H1 (cell line): ENCODE measurements at regions not wholly inside any gene's neighbourhood (a gene's known extent, or its start where the extent isn't known, plus 50 kb on each side); places are given as distances from the start of the nearest gene placed in this dataset.

Source experiments
- CTCF ChIA-PET: fragments of 300-600 bp; sonication (Branson Sonifier 250); formaldehyde crosslinking; loops from one replicate; lab custom pipeline; 2021; ENCODE audit not compliant: partially characterized antibody; lab: Charles Lee
- POLR2A ChIA-PET: fragments of 300-600 bp; sonication (Branson Sonifier 250); formaldehyde crosslinking; loops from one replicate; lab custom pipeline; 2021; ENCODE audit warnings: inconsistent platforms; ENCODE audit not compliant: partially characterized antibody; lab: Charles Lee
- DNase-seq, 2 experiments: peaks; one replicate each; pipeline versions ENCODE4 v3.0.0 to v3.0.0-alpha.2; 2010 to 2022; ENCODE audit warnings: low spot score in 2 of 2, low read depth in 1 of 2, mixed read lengths in 1 of 2
- FAIRE-seq: peaks from 2 replicates; lab custom pipeline; 2011; peaks lifted over from hg19 to GRCh38; lab: Jason Lieb, UNC
- H2AFZ ChIP-seq: 2 replicates; pipeline ENCODE4 v1.8.1; 2012; ENCODE audit warnings: low read length, inconsistent platforms
- H2AK5ac ChIP-seq: 2 replicates; pipeline ENCODE4 v1.6.1; 2013; ENCODE audit warnings: low read depth, low read length
- H2BK120ac ChIP-seq: replicated peaks from 2 replicates; pipeline ENCODE3; 2013; ENCODE audit warnings: low read depth, low read length, inconsistent platforms
- H2BK12ac ChIP-seq: 2 replicates; pipeline ENCODE4 v1.6.1; 2013; ENCODE audit warnings: low read depth, low read length
- H2BK15ac ChIP-seq: 2 replicates; pipeline ENCODE4 v1.6.1; 2013; ENCODE audit warnings: low read length
- H2BK20ac ChIP-seq: 2 replicates; pipeline ENCODE4 v1.6.1; 2013; ENCODE audit warnings: low read length
- H2BK5ac ChIP-seq: 2 replicates; pipeline ENCODE4 v1.6.1; 2013; ENCODE audit warnings: low read depth, low read length
- H3K14ac ChIP-seq: 2 replicates; pipeline ENCODE4 v1.6.1; 2013; ENCODE audit warnings: inconsistent platforms; ENCODE audit not compliant: insufficient read length
- H3K18ac ChIP-seq: 2 replicates; pipeline ENCODE4 v1.6.1; 2013; ENCODE audit warnings: low read length; ENCODE audit errors: extremely low read depth
- H3K23ac ChIP-seq: 2 replicates; pipeline ENCODE4 v1.6.1; 2013; ENCODE audit warnings: inconsistent platforms; ENCODE audit not compliant: insufficient read length
- H3K23me2 ChIP-seq: 2 replicates; pipeline ENCODE4 v1.6.1; 2013; ENCODE audit warnings: low read depth, low read length
- H3K27ac ChIP-seq: 2 replicates; pipeline ENCODE4 v1.6.1; 2011; ENCODE audit warnings: low read depth, low read length, inconsistent platforms
- H3K27me3 ChIP-seq, 4 experiments: replicated peaks in 1 of 4; 1 replicate in 1 of 4; 2 replicates in 3 of 4; pipeline versions ENCODE4 v1.6.1 to v1.8.1; 2011 to 2013; ENCODE audit warnings: low read length in 3 of 4, mild to moderate bottlenecking in 3 of 4, inconsistent platforms in 2 of 4, mixed read lengths in 2 of 4, moderate library complexity in 1 of 4; ENCODE audit not compliant: control insufficient read depth in 3 of 4, insufficient read depth in 3 of 4; ENCODE audit errors: extremely low read depth in 1 of 4
- H3K36me3 ChIP-seq, 4 experiments: 2 replicates each; pipeline versions ENCODE4 v1.6.1 to v1.8.1; 2011 to 2013; ENCODE audit warnings: mild to moderate bottlenecking in 4 of 4, low read length in 3 of 4, moderate library complexity in 2 of 4, control low read depth in 1 of 4, inconsistent platforms in 1 of 4; ENCODE audit not compliant: insufficient read depth in 4 of 4, control insufficient read depth in 2 of 4
- H3K4ac ChIP-seq: replicated peaks from 2 replicates; pipeline ENCODE3; 2013; ENCODE audit warnings: low read length, low read depth, mixed read lengths, inconsistent platforms; ENCODE audit not compliant: insufficient read length
- H3K4me1 ChIP-seq, 4 experiments: replicated peaks in 1 of 4; 1 replicate in 1 of 4; 2 replicates in 3 of 4; pipeline versions ENCODE4 v1.6.1 to v1.8.1; 2011 to 2013; ENCODE audit warnings: low read length in 3 of 4, inconsistent platforms in 2 of 4, mixed read lengths in 1 of 4; ENCODE audit not compliant: insufficient read depth in 4 of 4, control insufficient read depth in 3 of 4
- H3K4me2 ChIP-seq, 2 experiments: 2 replicates each; pipeline versions ENCODE4 v1.6.1 to v1.8.1; 2011 to 2013; ENCODE audit warnings: low read depth in 2 of 2, low read length in 2 of 2, control low read depth in 1 of 2, inconsistent platforms in 1 of 2, mild to moderate bottlenecking in 1 of 2; ENCODE audit not compliant: insufficient read depth in 1 of 2
- H3K4me3 ChIP-seq, 4 experiments: fragments of 200-600, 300-600 bp in 1 of 4; sonication (generic), shearing (Covaris generic), sonication (Bioruptor Twin) in 1 of 4; 2 replicates each; pipeline versions ENCODE4 v1.5.1 to v1.8.1; 2011 to 2016; ENCODE audit warnings: low read length in 4 of 4, low read depth in 3 of 4, control low read depth in 2 of 4, inconsistent platforms in 2 of 4, mild to moderate bottlenecking in 2 of 4, mixed read lengths in 1 of 4, moderate library complexity in 1 of 4; ENCODE audit not compliant: insufficient read depth in 2 of 4; ENCODE audit errors: extremely low read depth in 1 of 4
- H3K56ac ChIP-seq: replicated peaks from 2 replicates; pipeline ENCODE3; 2013; ENCODE audit warnings: low read depth, mild to moderate bottlenecking, mixed read lengths, low read length, inconsistent platforms; ENCODE audit not compliant: insufficient read length
- H3K79me1 ChIP-seq: 2 replicates; pipeline ENCODE4 v1.6.1; 2013; ENCODE audit warnings: low read depth, low read length, control low read depth
- H3K79me2 ChIP-seq, 2 experiments: 2 replicates each; pipeline versions ENCODE4 v1.6.1 to v1.8.1; 2012 to 2013; ENCODE audit warnings: low read length in 2 of 2, mild to moderate bottlenecking in 2 of 2, inconsistent platforms in 1 of 2; ENCODE audit not compliant: insufficient read depth in 2 of 2, control insufficient read depth in 1 of 2
- H3K9ac ChIP-seq, 4 experiments: replicated peaks in 1 of 4; 1 replicate in 1 of 4; 2 replicates in 3 of 4; pipeline versions ENCODE4 v1.6.1 to v1.8.1; 2011 to 2013; ENCODE audit warnings: low read depth in 3 of 4, low read length in 3 of 4, control low read depth in 2 of 4, mild to moderate bottlenecking in 2 of 4, moderate library complexity in 2 of 4, inconsistent platforms in 1 of 4; ENCODE audit errors: extremely low read depth in 1 of 4
- H3K9me3 ChIP-seq, 2 experiments: 2 replicates each; pipeline versions ENCODE4 v1.6.1 to v1.8.1; 2012 to 2013; ENCODE audit warnings: mild to moderate bottlenecking in 2 of 2, moderate library complexity in 2 of 2, control low read depth in 1 of 2, inconsistent platforms in 1 of 2, low read depth in 1 of 2, low read length in 1 of 2, mixed read lengths in 1 of 2; ENCODE audit not compliant: insufficient read depth in 2 of 2
- H4K20me1 ChIP-seq, 2 experiments: replicated peaks in 1 of 2; 2 replicates each; pipeline versions ENCODE3 to v1.8.1; 2011 to 2013; ENCODE audit warnings: inconsistent platforms in 2 of 2, low read length in 2 of 2, mild to moderate bottlenecking in 1 of 2; ENCODE audit not compliant: insufficient read depth in 2 of 2, control insufficient read depth in 1 of 2
- H4K5ac ChIP-seq: 2 replicates; pipeline ENCODE4 v1.6.1; 2013; ENCODE audit warnings: low read length, low read depth, mixed read lengths, inconsistent platforms; ENCODE audit not compliant: insufficient read length
- H4K8ac ChIP-seq: 2 replicates; pipeline ENCODE4 v1.8.0; 2013; ENCODE audit warnings: mild to moderate bottlenecking, moderate library complexity, low read length, inconsistent platforms; ENCODE audit not compliant: insufficient read depth; ENCODE audit errors: extremely low read depth
- H4K91ac ChIP-seq: replicated peaks from 2 replicates; pipeline ENCODE3; 2013; ENCODE audit warnings: low read length, mixed read lengths, inconsistent platforms; ENCODE audit not compliant: insufficient read length
- CHD2 ChIP-seq: IDR thresholded peaks from 2 replicates; pipeline ENCODE4 v1.6.1; 2012; ENCODE audit warnings: low read length, improper control_type of control experiment
- POLR2AphosphoS5 ChIP-seq: IDR thresholded peaks from 2 replicates; pipeline ENCODE4 v1.6.1; 2011; ENCODE audit warnings: low read depth, low read length
- RXRA ChIP-seq: IDR thresholded peaks from 2 replicates; pipeline ENCODE4 v1.6.1; 2011; ENCODE audit warnings: low read depth, mild to moderate bottlenecking, low read length, moderate library complexity; ENCODE audit not compliant: insufficient read depth
- YY1 ChIP-seq: IDR thresholded peaks from 2 replicates; pipeline ENCODE4 v1.6.1; 2011; ENCODE audit warnings: low read depth, mild to moderate bottlenecking, low read length
- WGBS, 2 experiments: shearing (Covaris generic) in 1 of 2; methylation state at CpG; one replicate each; pipeline versions ENCODE4 v1.1.6 to v1.1.7; 2013 to 2015; ENCODE audit warnings: low lambda C conversion rate in 2 of 2, mixed read lengths in 2 of 2, inconsistent platforms in 1 of 2, low coverage in 1 of 2, missing lambda C conversion rate in 1 of 2; ENCODE audit not compliant: insufficient replicate concordance in 2 of 2, insufficient coverage in 1 of 2, insufficient read length in 1 of 2; ENCODE audit errors: extremely low coverage in 1 of 2, missing lambda C conversion rate in 1 of 2; 5-methylcytosine and 5-hydroxymethylcytosine counted together

DNA sequence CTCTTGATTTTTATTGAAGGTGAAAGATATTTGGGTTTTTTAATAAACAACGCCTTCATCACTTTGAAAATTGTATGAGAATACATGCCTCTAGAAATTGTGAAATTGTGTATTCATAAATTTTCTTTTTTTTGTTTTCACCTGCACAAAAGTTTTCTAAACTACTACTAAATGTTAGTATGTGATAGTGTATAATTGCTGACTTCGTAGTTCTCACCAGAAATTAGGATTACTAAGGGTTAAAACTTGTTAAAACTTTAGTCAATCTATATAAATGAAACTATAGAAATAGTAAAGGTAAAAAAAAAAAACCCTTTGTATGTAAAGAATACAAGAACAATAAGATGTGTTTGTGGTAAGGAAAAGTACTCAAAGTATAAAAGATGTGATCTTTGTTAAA, 496.5 kb upstream of the ATP2B1 start (continued):
- TF ChIP-seq YY1, result no peak

DNA sequence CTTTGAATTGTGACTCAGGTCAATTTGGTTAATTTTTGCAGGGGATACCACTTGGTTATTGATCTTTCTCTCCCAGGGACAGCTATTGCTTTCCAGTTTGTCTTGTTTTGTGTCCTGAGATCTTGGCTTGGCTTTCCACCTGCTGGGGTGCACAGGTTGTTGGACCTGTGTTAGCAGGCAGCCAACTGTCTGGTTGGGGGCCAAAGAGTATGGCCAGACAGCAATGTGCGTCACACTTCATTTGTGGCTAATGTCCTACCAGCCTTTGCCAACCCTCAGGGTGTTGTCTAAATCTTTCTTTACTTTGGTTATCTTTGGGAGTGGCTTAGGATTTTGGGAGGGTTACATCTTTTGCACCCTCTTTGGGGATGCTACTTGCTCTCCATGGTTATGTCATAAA, 494.9 kb upstream of the ATP2B1 start:
- Histone ChIP-seq H3K27ac (no peak overlapping the region), H3K23me2 (peaks cover 2% of the 10 kb centered on the region; the same call in 1 of the 2 replicates), H2BK20ac (no peak overlapping the region), H3K36me3 (no peaks in the 10 kb centered on the region), H3K9me3 (no peaks in the 10 kb centered on the region), H4K5ac (no peak overlapping the region), H2BK120ac (no peak overlapping the region), H3K4ac (no peak overlapping the region), H3K9ac (no peak overlapping the region), H2AFZ (0 out of 2 replicates have a peak overlapping the region, but pooled peaks have one; percentile 2), H3K14ac (no peak overlapping the region), H3K18ac (no peak overlapping the region), H3K4me3 (no peak overlapping the region), H2BK5ac (no peak overlapping the region), H3K79me2 (no peaks in the 10 kb centered on the region), H3K27me3 (no peaks in the 10 kb centered on the region), H4K91ac (no peak overlapping the region), H3K23ac (no peak overlapping the region), H2AK5ac (no peak overlapping the region), H4K20me1 (no peaks in the 10 kb centered on the region), H2BK15ac (no peak overlapping the region), H3K4me2 (no peak overlapping the region), H3K56ac (no peak overlapping the region), H2BK12ac (no peak overlapping the region), H3K4me1 (no peaks in the 10 kb centered on the region), H3K79me1 (no peaks in the 10 kb centered on the region), H4K8ac (no peak overlapping the region)
- DNase-seq (no peak), FAIRE-seq (no peak)
- 100% methylated on average over 1 of the region's 1 CpG; no CpG with 5 or more reads in 1 of the 2 experiments for WGBS, 2 experiments
- ChIA-PET CTCF (no interaction called here), POLR2A (no interaction called here)
- no peak for TF ChIP-seq POLR2AphosphoS5
- TF ChIP-seq RXRA, result no peak
- TF ChIP-seq CHD2, result no peak
